Suprapubic skin (tissue), 4 donors: ENCODE measurements at regions not wholly inside any gene's neighbourhood (a gene's known extent, or its start where the extent isn't known, plus 50 kb on each side); places are given as distances from the start of the nearest gene placed in this dataset.

Experiments used
- EP300 ChIP-seq: sonication (generic); formaldehyde crosslinking; IDR thresholded peaks from one replicate; pipeline ENCODE4 v1.6.1; 2017; ENCODE audit warnings: antibody characterized with exemption
- POLR2A ChIP-seq, 2 donors: fragments of 450-650 bp; IDR thresholded peaks; one replicate each; pipeline ENCODE4 v1.6.1; 2017; ENCODE audit warnings: antibody characterized with exemption in 2 of 2, mild to moderate bottlenecking in 2 of 2, moderate library complexity in 2 of 2
- POLR2AphosphoS5 ChIP-seq, 3 donors: sonication (generic); formaldehyde crosslinking; IDR thresholded peaks; one replicate each; pipeline ENCODE4 v1.6.1; 2017; ENCODE audit warnings: antibody characterized with exemption in 3 of 3
- TF ChIP-seq, protein P1 (sequence below), 2 donors: fragments of 200-600 bp in 1 of 2; fragments of 450-650 bp in 1 of 2; sonication (generic) in 1 of 2; IDR thresholded peaks; one replicate each; pipeline ENCODE4 v1.5.1; 2016 to 2019; ENCODE audit warnings: antibody characterized with exemption in 2 of 2, mild to moderate bottlenecking in 1 of 2, moderate library complexity in 1 of 2

DNA sequence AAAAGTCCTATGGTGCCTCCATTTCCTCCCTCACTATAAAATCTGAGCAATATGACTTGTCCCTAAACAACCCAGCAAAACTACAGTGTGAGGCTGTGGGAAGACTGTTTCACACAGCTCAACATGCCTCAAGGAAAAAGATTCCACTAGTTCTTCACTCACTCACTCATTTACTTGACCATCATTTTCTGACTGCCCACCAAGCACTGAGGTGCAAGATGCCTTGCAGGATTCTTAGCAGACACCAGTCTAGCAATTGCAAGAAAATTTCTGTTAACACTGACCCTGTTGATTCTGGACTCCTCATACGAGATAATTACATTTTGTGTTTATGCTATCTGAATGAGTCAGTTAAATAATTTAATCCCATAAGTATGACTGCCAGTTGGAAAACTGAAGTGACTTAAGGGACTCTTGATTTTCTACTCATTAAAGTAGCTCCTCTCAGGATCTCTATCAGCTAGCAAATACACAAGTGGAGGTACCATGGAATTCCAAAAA, 51.9 kb upstream of the PCBP1 start:
- TF ChIP-seq, protein P1, sequence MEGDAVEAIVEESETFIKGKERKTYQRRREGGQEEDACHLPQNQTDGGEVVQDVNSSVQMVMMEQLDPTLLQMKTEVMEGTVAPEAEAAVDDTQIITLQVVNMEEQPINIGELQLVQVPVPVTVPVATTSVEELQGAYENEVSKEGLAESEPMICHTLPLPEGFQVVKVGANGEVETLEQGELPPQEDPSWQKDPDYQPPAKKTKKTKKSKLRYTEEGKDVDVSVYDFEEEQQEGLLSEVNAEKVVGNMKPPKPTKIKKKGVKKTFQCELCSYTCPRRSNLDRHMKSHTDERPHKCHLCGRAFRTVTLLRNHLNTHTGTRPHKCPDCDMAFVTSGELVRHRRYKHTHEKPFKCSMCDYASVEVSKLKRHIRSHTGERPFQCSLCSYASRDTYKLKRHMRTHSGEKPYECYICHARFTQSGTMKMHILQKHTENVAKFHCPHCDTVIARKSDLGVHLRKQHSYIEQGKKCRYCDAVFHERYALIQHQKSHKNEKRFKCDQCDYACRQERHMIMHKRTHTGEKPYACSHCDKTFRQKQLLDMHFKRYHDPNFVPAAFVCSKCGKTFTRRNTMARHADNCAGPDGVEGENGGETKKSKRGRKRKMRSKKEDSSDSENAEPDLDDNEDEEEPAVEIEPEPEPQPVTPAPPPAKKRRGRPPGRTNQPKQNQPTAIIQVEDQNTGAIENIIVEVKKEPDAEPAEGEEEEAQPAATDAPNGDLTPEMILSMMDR (IDR thresholded peaks at IDR 0.05), result no peak
- TF ChIP-seq POLR2A (IDR thresholded peaks at IDR 0.05) (no peak), POLR2AphosphoS5 (IDR thresholded peaks at IDR 0.05) (no peak), EP300 (no peak)
